ENCODE measurements at regions not wholly inside any gene's neighbourhood (a gene's known extent, or its start where the extent isn't known, plus 50 kb on each side); places are given as distances from the start of the nearest gene placed in this dataset.

DNA sequence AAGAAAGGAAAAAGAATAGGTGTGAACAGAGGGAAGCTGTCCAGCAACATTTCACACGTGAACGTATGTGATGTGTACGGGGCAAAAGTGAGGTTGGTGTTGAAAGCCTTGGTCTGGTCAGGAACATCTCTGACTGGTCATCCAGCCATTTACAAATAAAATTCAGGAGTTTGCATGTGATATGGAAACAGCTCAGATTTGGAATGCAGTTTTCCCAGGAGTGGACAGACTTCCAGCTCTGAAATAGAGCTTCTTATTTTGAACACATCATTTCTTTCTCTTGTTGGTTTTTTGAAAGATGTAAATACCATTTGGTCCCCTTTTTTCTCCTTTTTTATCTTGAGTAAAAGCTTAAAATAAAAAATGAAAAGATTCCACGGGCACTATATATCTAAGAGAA is 566.2 kb upstream of the ZFHX3 start:
- Histone ChIP-seq H3K27me3 (ENCODE audit: insufficient read depth, low read length) (no peaks in the 10 kb centered on the region), H3K4me1 (ENCODE audit: insufficient read depth, low read length, severe bottlenecking) (no peaks in the 10 kb centered on the region), H3K27ac (ENCODE audit: low read depth, low read length, poor library complexity, severe bottlenecking) (no peak overlapping the region), H3K4me3 (ENCODE audit: low read depth, low read length, poor library complexity, severe bottlenecking) (no peak overlapping the region), H3F3A (ENCODE audit: insufficient read depth, low read length) (no peaks in the 10 kb centered on the region), H3K9me3 (ENCODE audit: low read length) (no peaks in the 10 kb centered on the region), H2AFZ (ENCODE audit: low read length) (no peak overlapping the region), H3K4me2 (ENCODE audit: low read length) (no peak overlapping the region), H3K9me2 (ENCODE audit: low read depth, low read length) (no peaks in the 10 kb centered on the region), H4K20me1 (ENCODE audit: insufficient read depth, low read length) (no peaks in the 10 kb centered on the region), H3K9ac (ENCODE audit: low read length) (no peak overlapping the region), H3K36me3 (ENCODE audit: insufficient read depth, low read length) (no peaks in the 10 kb centered on the region), H3K79me2 (ENCODE audit: insufficient read depth, low read length) (no peaks in the 10 kb centered on the region)
- TF ChIP-seq, protein P1, sequence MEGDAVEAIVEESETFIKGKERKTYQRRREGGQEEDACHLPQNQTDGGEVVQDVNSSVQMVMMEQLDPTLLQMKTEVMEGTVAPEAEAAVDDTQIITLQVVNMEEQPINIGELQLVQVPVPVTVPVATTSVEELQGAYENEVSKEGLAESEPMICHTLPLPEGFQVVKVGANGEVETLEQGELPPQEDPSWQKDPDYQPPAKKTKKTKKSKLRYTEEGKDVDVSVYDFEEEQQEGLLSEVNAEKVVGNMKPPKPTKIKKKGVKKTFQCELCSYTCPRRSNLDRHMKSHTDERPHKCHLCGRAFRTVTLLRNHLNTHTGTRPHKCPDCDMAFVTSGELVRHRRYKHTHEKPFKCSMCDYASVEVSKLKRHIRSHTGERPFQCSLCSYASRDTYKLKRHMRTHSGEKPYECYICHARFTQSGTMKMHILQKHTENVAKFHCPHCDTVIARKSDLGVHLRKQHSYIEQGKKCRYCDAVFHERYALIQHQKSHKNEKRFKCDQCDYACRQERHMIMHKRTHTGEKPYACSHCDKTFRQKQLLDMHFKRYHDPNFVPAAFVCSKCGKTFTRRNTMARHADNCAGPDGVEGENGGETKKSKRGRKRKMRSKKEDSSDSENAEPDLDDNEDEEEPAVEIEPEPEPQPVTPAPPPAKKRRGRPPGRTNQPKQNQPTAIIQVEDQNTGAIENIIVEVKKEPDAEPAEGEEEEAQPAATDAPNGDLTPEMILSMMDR (IDR thresholded peaks at IDR 0.05; ENCODE audit: low read length): no peak
- no peak for TF ChIP-seq EZH2 (IDR thresholded peaks at IDR 0.05; ENCODE audit: borderline replicate concordance, low read length)

DNA sequence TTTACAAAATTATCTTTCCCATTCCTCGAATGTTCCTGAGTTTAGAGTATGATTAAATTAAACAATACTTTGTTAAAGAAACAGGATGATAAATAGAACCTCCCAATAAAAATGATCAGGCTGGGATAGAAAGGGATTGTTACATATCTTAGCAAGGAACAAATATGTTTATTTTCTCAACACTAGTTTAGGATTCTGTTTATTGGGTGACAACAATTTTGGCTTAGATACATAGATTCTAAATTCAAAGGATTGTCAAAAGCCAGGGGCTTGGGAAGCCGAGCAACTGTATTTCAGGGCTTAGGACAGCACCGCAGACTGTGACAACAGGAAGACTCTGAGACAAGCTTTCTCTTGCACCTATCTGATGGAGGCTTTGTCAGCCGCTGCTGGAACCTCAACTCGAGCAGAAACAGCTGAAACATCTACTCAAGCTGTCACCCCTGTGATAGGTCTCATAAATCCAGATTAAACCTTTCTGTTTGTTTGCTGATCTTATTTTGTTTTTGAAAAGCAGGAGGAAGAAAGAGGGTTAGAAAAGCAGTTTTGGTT is 562.8 kb upstream of the ZFHX3 start:
- no peaks in the 10 kb centered on the region for H4K20me1 ChIP-seq (ENCODE audit: insufficient read depth, low read length)
- H3K9me3 ChIP-seq (ENCODE audit: low read length): no peaks in the 10 kb centered on the region
- H3K36me3 ChIP-seq (ENCODE audit: insufficient read depth, low read length): no peaks in the 10 kb centered on the region
- H3F3A ChIP-seq (ENCODE audit: insufficient read depth, low read length): no peaks in the 10 kb centered on the region
- H3K79me2 ChIP-seq (ENCODE audit: insufficient read depth, low read length): no peaks in the 10 kb centered on the region
- no peaks in the 10 kb centered on the region for H3K9me2 ChIP-seq (ENCODE audit: low read depth, low read length)
- H3K4me1 ChIP-seq (ENCODE audit: insufficient read depth, low read length, severe bottlenecking): no peaks in the 10 kb centered on the region
- H3K9ac ChIP-seq (ENCODE audit: low read length): no peak overlapping the region
- H3K4me2 ChIP-seq (ENCODE audit: low read length): no peak overlapping the region
- no peak overlapping the region for H2AFZ ChIP-seq (ENCODE audit: low read length)
- TF ChIP-seq EZH2 (IDR thresholded peaks at IDR 0.05; ENCODE audit: borderline replicate concordance, low read length): no peak
- TF ChIP-seq, protein P1 (IDR thresholded peaks at IDR 0.05; ENCODE audit: low read length): no peak
- H3K4me3 ChIP-seq (ENCODE audit: low read depth, low read length, poor library complexity, severe bottlenecking): no peak overlapping the region
- H3K27ac ChIP-seq (ENCODE audit: low read depth, low read length, poor library complexity, severe bottlenecking): no peak overlapping the region
- no peaks in the 10 kb centered on the region for H3K27me3 ChIP-seq (ENCODE audit: insufficient read depth, low read length)

DNA sequence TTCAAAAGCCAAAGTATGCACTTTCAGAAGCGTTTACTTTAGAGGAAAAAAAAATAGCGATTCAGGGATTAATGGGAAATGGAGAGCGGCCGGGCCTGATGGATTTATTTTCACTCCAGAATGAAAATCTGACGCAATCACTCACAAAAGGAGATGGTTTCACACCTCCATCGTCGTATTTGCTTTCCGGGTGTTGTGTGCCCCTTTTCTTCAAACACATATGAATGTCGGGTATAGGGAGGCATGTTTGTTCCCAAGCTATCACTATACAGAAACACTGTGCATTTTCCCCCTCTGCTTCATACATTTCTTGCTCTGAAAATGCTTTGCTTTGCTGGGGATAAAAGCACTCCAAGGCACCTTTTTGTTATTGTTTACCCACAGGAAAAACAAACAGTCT is 562.2 kb upstream of the ZFHX3 start:
- Histone ChIP-seq H2AFZ (ENCODE audit: low read length) (no peak overlapping the region), H3K4me3 (ENCODE audit: low read depth, low read length, poor library complexity, severe bottlenecking) (no peak overlapping the region), H3K36me3 (ENCODE audit: insufficient read depth, low read length) (no peaks in the 10 kb centered on the region), H3K27me3 (ENCODE audit: insufficient read depth, low read length) (no peaks in the 10 kb centered on the region), H3K9me2 (ENCODE audit: low read depth, low read length) (no peaks in the 10 kb centered on the region), H3F3A (ENCODE audit: insufficient read depth, low read length) (no peaks in the 10 kb centered on the region), H3K4me1 (ENCODE audit: insufficient read depth, low read length, severe bottlenecking) (no peaks in the 10 kb centered on the region), H3K79me2 (ENCODE audit: insufficient read depth, low read length) (no peaks in the 10 kb centered on the region), H4K20me1 (ENCODE audit: insufficient read depth, low read length) (no peaks in the 10 kb centered on the region), H3K9me3 (ENCODE audit: low read length) (no peaks in the 10 kb centered on the region), H3K9ac (ENCODE audit: low read length) (no peak overlapping the region), H3K4me2 (ENCODE audit: low read length) (no peak overlapping the region), H3K27ac (ENCODE audit: low read depth, low read length, poor library complexity, severe bottlenecking) (no peak overlapping the region)
- TF ChIP-seq, protein P1 (IDR thresholded peaks at IDR 0.05; ENCODE audit: low read length): no peak
- TF ChIP-seq EZH2 (IDR thresholded peaks at IDR 0.05; ENCODE audit: borderline replicate concordance, low read length): no peak
